Renal cortex interstitium (tissue), 11 donors: ENCODE measurements at regions not wholly inside any gene's neighbourhood (a gene's known extent, or its start where the extent isn't known, plus 50 kb on each side); places are given as distances from the start of the nearest gene placed in this dataset.
"Not testable (repeated sequence)": the region's sequence is repeated elsewhere in the genome, so short reads cannot be mapped to it uniquely, and the experiment has no call there.

Experiments
- DNase-seq, 11 donors: peaks; one replicate each; pipeline ENCODE4 v3.0.0-alpha.2; 2013; ENCODE audit warnings: low read depth in 9 of 11, low spot score in 4 of 11; ENCODE audit errors: extremely low read depth in 1 of 11

- DNase-seq = no peak
These were observed 747.2 kb downstream of the ANKRD7 start for GRCh38 chr7:118971706-118972105.

DNA sequence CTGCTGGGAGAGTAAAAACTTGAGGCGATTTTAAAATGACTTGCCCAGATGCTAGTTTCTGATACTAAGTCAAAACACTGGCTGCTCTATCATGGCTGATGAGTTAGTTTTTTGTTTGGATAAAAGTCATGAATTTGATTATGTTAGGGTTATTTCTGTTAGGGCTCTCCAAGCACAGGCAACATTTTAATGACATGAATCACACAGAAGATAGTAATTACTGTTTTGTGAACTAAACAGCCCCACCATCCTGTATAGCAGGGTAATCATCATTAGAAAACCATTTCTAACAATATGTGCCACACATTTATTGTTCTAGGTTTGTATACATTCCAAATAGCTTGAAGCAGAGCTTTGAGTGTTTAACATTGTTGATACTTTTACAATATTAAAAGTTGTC lies 750.3 kb downstream of the ANKRD7 start:
- no peak for DNase-seq

- no peak for DNase-seq
These were observed 770.8 kb downstream of the ANKRD7 start for GRCh38 chr7:118995350-118995749.

DNA sequence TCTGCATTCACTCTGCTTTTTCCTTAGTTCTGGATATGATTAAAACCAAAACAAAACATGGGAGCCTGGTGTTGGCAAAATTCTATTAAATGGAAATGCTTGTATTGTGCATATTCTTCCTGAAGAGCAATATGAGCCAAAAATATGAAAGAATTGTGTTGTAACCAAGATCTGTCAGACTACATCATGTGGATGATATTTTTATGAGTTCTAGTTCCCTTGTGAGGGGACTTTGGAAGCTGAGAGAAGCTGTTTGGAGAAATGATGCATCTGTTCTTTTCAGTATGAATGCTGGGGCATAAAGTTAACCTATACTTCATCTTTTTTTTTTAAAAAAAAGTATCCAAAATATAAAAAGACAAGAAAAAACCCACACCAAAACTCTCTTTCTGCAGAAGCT lies 782.7 kb downstream of the ANKRD7 start:
- DNase-seq = no peak

- peak in 1 of 11 donors; percentile 8 for DNase-seq
These were observed 786.1 kb downstream of the ANKRD7 start for GRCh38 chr7:119010635-119011034.

GRCh38 chr7:119026391-119026790 lies 801.9 kb downstream of the ANKRD7 start:
- no peak for DNase-seq

DNA sequence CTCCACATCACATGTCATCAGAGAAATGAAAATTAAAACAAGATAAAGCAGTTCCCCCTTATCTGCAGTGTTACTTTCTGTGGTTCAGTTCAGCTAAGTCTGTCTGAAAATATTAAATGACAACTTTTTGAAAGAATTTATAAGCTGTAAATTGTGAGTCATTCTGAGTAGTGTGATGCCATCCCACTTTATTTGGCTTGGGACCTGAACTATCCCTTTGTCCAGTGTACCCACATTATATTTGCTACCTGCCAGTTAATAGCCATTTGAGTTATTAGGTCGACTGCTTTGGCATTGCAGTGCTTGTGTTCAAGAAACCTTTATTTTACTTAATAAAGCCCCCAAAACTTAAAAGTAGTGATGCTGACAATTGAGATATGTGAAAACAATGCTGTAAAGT lies 804.2 kb downstream of the ANKRD7 start:
- DNase-seq = no peak

DNA sequence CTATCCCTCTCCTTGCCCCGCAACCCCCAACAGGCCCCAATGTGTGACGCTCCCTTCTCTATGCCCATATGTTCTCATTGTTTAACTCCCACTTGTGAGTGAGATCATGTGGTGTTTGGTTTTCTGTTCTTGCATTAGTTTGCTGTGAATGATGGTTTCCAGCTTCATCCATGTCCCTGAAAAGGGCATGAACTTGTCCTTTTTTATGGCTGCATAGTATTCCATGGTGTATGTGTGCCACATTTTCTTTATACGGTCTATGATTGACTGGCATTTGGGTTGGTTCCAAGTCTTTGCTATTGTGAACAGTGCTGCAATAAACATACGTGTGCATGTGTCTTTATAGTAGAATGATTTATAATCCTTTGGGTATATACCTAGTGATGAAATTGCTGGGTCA lies 807.6 kb downstream of the ANKRD7 start:
- DNase-seq = not testable (repeated sequence)

GRCh38 chr7:119033641-119034040 lies 809.1 kb downstream of the ANKRD7 start:
- DNase-seq = no peak

GRCh38 chr7:119037941-119038340 lies 813.4 kb downstream of the ANKRD7 start:
- no peak for DNase-seq

- DNase-seq = no peak
These were observed 821.6 kb downstream of the ANKRD7 start for GRCh38 chr7:119046068-119046467.

GRCh38 chr7:119065966-119066365 lies 841.5 kb downstream of the ANKRD7 start:
- DNase-seq = no peak

DNA sequence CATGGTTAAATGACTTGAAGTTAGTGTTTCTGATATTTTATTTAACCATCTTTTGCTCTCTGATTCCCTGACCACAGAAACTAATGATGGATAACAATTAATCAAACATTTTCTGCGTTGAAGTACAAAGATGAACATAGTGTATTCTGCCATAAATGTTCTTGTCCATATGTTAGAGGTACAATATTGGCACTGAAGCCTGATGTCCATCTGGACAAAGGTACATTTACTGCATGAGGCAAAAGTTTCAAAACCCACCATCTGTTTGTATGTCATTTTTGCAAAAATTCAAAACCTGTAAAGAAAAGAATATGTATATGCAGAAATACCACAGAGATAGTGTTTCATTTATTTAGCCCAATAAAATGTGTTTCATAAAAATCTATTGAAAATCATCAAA lies 861.5 kb downstream of the ANKRD7 start:
- no peak for DNase-seq

GRCh38 chr7:119090851-119091250 lies 866.3 kb downstream of the ANKRD7 start:
- no peak for DNase-seq

GRCh38 chr7:119096683-119097082 lies 872.2 kb downstream of the ANKRD7 start:
- DNase-seq = no peak

DNA sequence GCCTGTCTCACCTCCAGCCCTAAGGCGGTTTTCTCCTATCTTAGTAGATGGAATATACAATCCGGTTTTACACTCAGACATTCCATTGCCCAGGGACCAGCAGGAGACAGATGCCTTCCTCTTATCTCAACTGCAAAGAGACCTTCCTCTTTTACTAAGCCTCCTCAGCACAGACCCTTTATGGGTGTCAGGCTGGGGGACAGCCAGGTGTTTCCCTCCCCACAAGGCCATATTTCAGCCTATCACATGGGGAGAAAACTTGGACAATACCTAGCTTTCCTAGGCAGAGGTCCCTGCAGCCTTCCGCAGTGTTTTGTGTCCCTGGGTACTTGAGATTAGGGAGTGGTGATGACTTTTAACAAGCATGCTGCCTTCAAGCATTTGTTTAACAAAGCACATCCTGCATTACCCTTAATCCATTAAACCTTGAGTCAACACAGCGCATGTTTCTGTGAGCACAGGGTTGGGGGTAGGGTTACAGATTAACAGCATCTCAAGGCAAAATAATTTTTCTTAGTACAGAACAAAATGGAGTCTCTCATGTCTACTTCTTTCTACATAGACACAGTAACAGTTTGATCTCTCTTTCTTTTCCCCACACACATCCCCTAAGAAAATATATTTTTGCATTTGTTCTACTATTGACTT lies 876.2 kb downstream of the ANKRD7 start:
- DNase-seq = not testable (repeated sequence)

DNA sequence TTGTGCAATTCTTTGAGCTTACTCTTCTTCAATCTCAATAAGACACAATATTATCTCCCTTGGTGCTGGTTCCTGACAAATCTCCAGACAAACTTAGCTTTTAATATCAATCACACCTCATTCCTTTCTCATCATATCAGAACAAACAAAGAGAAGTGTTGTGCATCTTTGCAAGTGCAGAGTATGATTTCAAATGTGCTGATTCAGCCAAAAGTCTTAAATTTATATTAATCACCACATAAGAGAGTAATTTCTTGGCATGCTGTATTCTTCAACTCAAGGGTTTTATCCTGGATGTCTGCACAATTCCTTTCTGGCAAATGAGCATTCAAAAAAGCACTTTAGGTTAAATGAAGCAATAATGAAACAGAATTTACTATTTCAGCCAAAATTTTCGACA lies 877.8 kb downstream of the ANKRD7 start:
- DNase-seq = no peak

GRCh38 chr7:119105381-119105780 lies 880.9 kb downstream of the ANKRD7 start:
- DNase-seq = no peak

GRCh38 chr7:119123326-119123725 lies 898.8 kb downstream of the ANKRD7 start:
- no peak for DNase-seq

DNA sequence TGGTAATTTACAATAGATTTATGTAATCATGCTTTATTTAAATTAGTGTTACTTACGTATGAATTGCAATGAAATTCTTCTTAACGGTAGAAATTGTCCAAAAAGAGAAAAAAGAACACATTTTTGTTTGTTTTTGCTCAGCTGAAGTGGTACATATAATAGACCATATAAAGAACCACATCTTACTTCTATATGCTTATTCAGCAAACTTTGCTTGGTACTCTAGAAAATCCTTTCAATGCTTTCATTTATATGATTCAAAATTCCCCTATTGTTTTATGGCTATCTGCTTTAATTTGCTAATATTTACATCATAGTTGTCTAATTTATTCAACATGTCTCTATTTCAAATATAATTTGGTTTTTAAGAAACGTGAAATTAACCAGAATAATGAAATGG lies 903.2 kb downstream of the ANKRD7 start:
- DNase-seq = no peak

GRCh38 chr7:119132436-119132835 lies 907.9 kb downstream of the ANKRD7 start:
- DNase-seq = peak in 1 of 11 donors; percentile 1

- no peak for DNase-seq
These were observed 942.9 kb downstream of the ANKRD7 start for GRCh38 chr7:119167431-119167830.
